IMR-90 (cell line): ENCODE measurements at regions not wholly inside any gene's neighbourhood (a gene's known extent, or its start where the extent isn't known, plus 50 kb on each side); places are given as distances from the start of the nearest gene placed in this dataset.
A peak's percentile ranks its signal among the peaks of the same experiment; 100 is the strongest.

ENCODE experiments used
- ATAC-seq: fragments of 200-7000 bp; cut with Tn5 transposase; 2 replicates; pipeline ENCODE4 v1.9.1; 2020; ENCODE audit warnings: low read depth, mild to moderate bottlenecking, moderate library complexity
- BruUV-seq: library from RNA; stranded (reverse); fragments of 400-500 nt; replicated peaks from 2 replicates; lab custom pipeline; 2021; lab: Mats Ljungman, UMichigan
- CTCF ChIA-PET: fragments of 300-600 bp; formaldehyde crosslinking; extraction: SDS; loops from one replicate; lab custom pipeline; 2021; ENCODE audit warnings: antibody characterized with exemption; lab: Yijun Ruan, JAX
- POLR2A ChIA-PET: fragments of 300-600 bp; sonication (Branson Sonifier 250); formaldehyde crosslinking; loops from one replicate; lab custom pipeline; 2022; ENCODE audit warnings: antibody characterized with exemption; ENCODE audit not compliant: unreplicated experiment; lab: Charles Lee
- DNase-seq: peaks from one replicate; pipeline ENCODE4 v3.0.0; 2013
- H2AFZ ChIP-seq: replicated peaks from 2 replicates; pipeline ENCODE3; 2013; ENCODE audit warnings: low read length, mild to moderate bottlenecking; ENCODE audit not compliant: poor library complexity
- H2AK5ac ChIP-seq: 2 replicates; pipeline ENCODE4 v1.6.1; 2013; ENCODE audit warnings: low read depth, low read length, inconsistent platforms
- H2AK9ac ChIP-seq: replicated peaks from 2 replicates; pipeline ENCODE3; 2013; ENCODE audit warnings: mild to moderate bottlenecking, low read depth, low read length, moderate library complexity; ENCODE audit not compliant: poor library complexity
- H2BK120ac ChIP-seq: 2 replicates; pipeline ENCODE4 v1.6.1; 2013; ENCODE audit warnings: low read depth, low read length, inconsistent platforms
- H2BK15ac ChIP-seq: 3 replicates; pipeline ENCODE4 v1.6.1; 2013; ENCODE audit warnings: low read depth, low read length, inconsistent platforms
- H2BK20ac ChIP-seq: 2 replicates; pipeline ENCODE4 v1.6.1; 2013; ENCODE audit warnings: low read depth, mild to moderate bottlenecking, inconsistent platforms, low read length, moderate library complexity
- H2BK5ac ChIP-seq: 2 replicates; pipeline ENCODE4 v1.6.1; 2013; ENCODE audit warnings: mild to moderate bottlenecking, low read depth, low read length, inconsistent platforms; ENCODE audit not compliant: poor library complexity, severe bottlenecking
- H3K14ac ChIP-seq: replicated peaks from 2 replicates; pipeline ENCODE4 v1.6.1; 2013; ENCODE audit warnings: low read depth, low read length, inconsistent platforms
- H3K18ac ChIP-seq: 2 replicates; pipeline ENCODE4 v1.6.1; 2013; ENCODE audit warnings: low read depth, low read length, control low read depth
- H3K23ac ChIP-seq: 2 replicates; pipeline ENCODE4 v1.6.1; 2013; ENCODE audit warnings: low read depth, low read length, inconsistent platforms
- H3K27ac ChIP-seq: 2 replicates; pipeline ENCODE4 v1.5.1; 2013; ENCODE audit warnings: mild to moderate bottlenecking, control low read depth, low read length; ENCODE audit not compliant: insufficient read depth
- H3K27me3 ChIP-seq: 2 replicates; pipeline ENCODE4 v1.6.1; 2013; ENCODE audit warnings: low read length; ENCODE audit not compliant: control insufficient read depth, insufficient read depth
- H3K36me3 ChIP-seq: 2 replicates; pipeline ENCODE4 v1.6.1; 2013; ENCODE audit warnings: low read length, mixed read lengths; ENCODE audit not compliant: control insufficient read depth, insufficient read depth
- H3K4ac ChIP-seq: 2 replicates; pipeline ENCODE4 v1.6.1; 2013; ENCODE audit warnings: low read depth, low read length, inconsistent platforms
- H3K4me1 ChIP-seq: 2 replicates; pipeline ENCODE4 v1.6.1; 2013; ENCODE audit warnings: low read length, mixed read lengths; ENCODE audit not compliant: control insufficient read depth, insufficient read depth
- H3K4me2 ChIP-seq: 2 replicates; pipeline ENCODE4 v1.6.1; 2013; ENCODE audit warnings: low read depth, mild to moderate bottlenecking, control low read depth, low read length, moderate library complexity
- H3K4me3 ChIP-seq: 2 replicates; pipeline ENCODE4 v1.5.1; 2013; ENCODE audit warnings: low read depth, mild to moderate bottlenecking, control low read depth, low read length, moderate library complexity; ENCODE audit not compliant: insufficient read depth
- H3K56ac ChIP-seq: 2 replicates; pipeline ENCODE4 v1.6.1; 2013; ENCODE audit warnings: low read length, inconsistent platforms; ENCODE audit not compliant: insufficient read depth; ENCODE audit errors: extremely low read depth
- H3K79me1 ChIP-seq, 2 experiments: 2 replicates each; pipeline ENCODE4 v1.6.1; 2013; ENCODE audit warnings: low read length in 2 of 2, inconsistent platforms in 1 of 2, low read depth in 1 of 2
- H3K9ac ChIP-seq: 2 replicates; pipeline ENCODE4 v1.6.1; 2013; ENCODE audit warnings: low read depth, low read length, control low read depth
- H3K9me1 ChIP-seq: 2 replicates; pipeline ENCODE4 v1.6.1; 2013; ENCODE audit warnings: low read length, inconsistent platforms; ENCODE audit not compliant: insufficient read depth
- H3K9me3 ChIP-seq: 2 replicates; pipeline ENCODE4 v1.6.1; 2013; ENCODE audit warnings: low read length; ENCODE audit not compliant: control insufficient read depth, insufficient read depth
- H4K20me1 ChIP-seq: 2 replicates; pipeline ENCODE4 v1.6.1; 2013; ENCODE audit warnings: low read length, inconsistent platforms; ENCODE audit not compliant: insufficient read depth
- H4K5ac ChIP-seq: 2 replicates; pipeline ENCODE4 v1.6.1; 2013; ENCODE audit warnings: mild to moderate bottlenecking, low read depth, low read length, control low read depth
- H4K8ac ChIP-seq, 2 experiments: 2 replicates each; pipeline ENCODE4 v1.6.1; 2013; ENCODE audit warnings: low read depth in 2 of 2, low read length in 2 of 2, control low read depth in 1 of 2, inconsistent platforms in 1 of 2
- H4K91ac ChIP-seq: 2 replicates; pipeline ENCODE4 v1.6.1; 2013; ENCODE audit warnings: low read depth, low read length, inconsistent platforms; ENCODE audit not compliant: insufficient read depth
- CEBPB ChIP-seq: IDR thresholded peaks from 2 replicates; pipeline ENCODE4 v1.6.1; 2012; ENCODE audit warnings: low read depth, low read length, improper control_type of control experiment
- FOS ChIP-seq: fragments of 150-350 bp; IDR thresholded peaks from 2 replicates; pipeline ENCODE4 v1.6.1; 2016; ENCODE audit warnings: low read depth, low read length
- MXI1 ChIP-seq: IDR thresholded peaks from 2 replicates; pipeline ENCODE4 v1.6.1; 2012; ENCODE audit warnings: low read depth, mild to moderate bottlenecking, low read length, moderate library complexity, borderline replicate concordance
- RAD21 ChIP-seq: IDR thresholded peaks from 2 replicates; pipeline ENCODE4 v1.6.1; 2012; ENCODE audit warnings: low read length, improper control_type of control experiment
- RCOR1 ChIP-seq: IDR thresholded peaks from 2 replicates; pipeline ENCODE4 v1.6.1; 2012; ENCODE audit warnings: mild to moderate bottlenecking, low read length, improper control_type of control experiment; ENCODE audit not compliant: insufficient replicate concordance
- SMC3 ChIP-seq: fragments of 150-350 bp; IDR thresholded peaks from 2 replicates; pipeline ENCODE4 v1.6.1; 2016; ENCODE audit warnings: low read depth, mild to moderate bottlenecking, antibody characterized with exemption, low read length, moderate library complexity
- WGBS, 2 experiments: methylation state at CpG; one replicate each; pipeline versions ENCODE4 v1.1.5 to v1.1.7; 2013; ENCODE audit warnings: missing lambda C conversion rate in 2 of 2; ENCODE audit not compliant: insufficient read length in 1 of 2; ENCODE audit errors: extremely low coverage in 2 of 2; 5-methylcytosine and 5-hydroxymethylcytosine counted together
- dilution Hi-C: fragments of 300-500 bp; cut with HindIII; formaldehyde crosslinking; loops from one replicate; pipeline ENCODE4 v1.14.3; 2018; ENCODE audit warnings: low sequenced_read_pairs; ENCODE audit not compliant: unreplicated experiment
- in situ Hi-C: fragments of 300-500 bp; cut with MboI; formaldehyde crosslinking; loops from 3 replicates; pipeline ENCODE4 v1.14.3; 2019; ENCODE audit warnings: low sequenced_read_pairs, inconsistent platforms, mixed read lengths
- intact Hi-C: fragments of 100-400 bp; cut with micrococcal nuclease; formaldehyde crosslinking; loops from 2 replicates; pipeline ENCODE4 v1.10.0; 2022

GRCh38 chr5:31086839-31087415, 106.6 kb upstream of the CDH6 start:
- no peak overlapping the region for H2AK9ac ChIP-seq
- ATAC-seq = no peak
- no peak overlapping the region for H3K4me2 ChIP-seq
- intact Hi-C loops = no loop called here
- no peak overlapping the region for H3K4ac ChIP-seq
- no peak overlapping the region for H3K23ac ChIP-seq
- H3K9ac ChIP-seq = no peak overlapping the region
- H4K8ac ChIP-seq = no peak overlapping the region
- H2BK5ac ChIP-seq = no peak overlapping the region
- BruUV-seq = no TSS peak
- H3K4me1 ChIP-seq = no peaks in the 10 kb centered on the region
- POLR2A ChIA-PET = no interaction called here
- no peaks in the 10 kb centered on the region for H3K36me3 ChIP-seq
- DNase-seq = no peak
- H3K27ac ChIP-seq = no peak overlapping the region
- no peak overlapping the region for H4K91ac ChIP-seq
- WGBS, 2 experiments = 76% methylated on average over 4 of the region's 5 CpGs; no CpG with 5 or more reads in 1 of the 2 experiments
- H3K27me3 ChIP-seq = no peaks in the 10 kb centered on the region
- H3K14ac ChIP-seq = no peak overlapping the region
- peak overlapping the region; percentile 29 for H2AFZ ChIP-seq
- TF ChIP-seq MXI1 = no peak
- no peak for TF ChIP-seq SMC3
- no peak for TF ChIP-seq CEBPB
- no peak for TF ChIP-seq RAD21
- no peak for TF ChIP-seq FOS
- TF ChIP-seq RCOR1 = no peak
- no peaks in the 10 kb centered on the region for H4K20me1 ChIP-seq
- H4K5ac ChIP-seq = no peak overlapping the region
- H3K9me3 ChIP-seq = no peaks in the 10 kb centered on the region
- no peak overlapping the region for H2BK120ac ChIP-seq
- dilution Hi-C loops = no loop called here
- no peak overlapping the region for H2BK20ac ChIP-seq
- no peak overlapping the region for H3K56ac ChIP-seq
- no peak overlapping the region for H2AK5ac ChIP-seq
- no peak overlapping the region for H2BK15ac ChIP-seq
- H3K4me3 ChIP-seq = no peak overlapping the region
- in situ Hi-C loops = no loop called here
- no peaks in the 10 kb centered on the region for H3K79me1 ChIP-seq
- CTCF ChIA-PET = no interaction called here
- H3K9me1 ChIP-seq = no peaks in the 10 kb centered on the region
- no peak overlapping the region for H3K18ac ChIP-seq
